Caco-2 (cell line): ENCODE measurements at regions not wholly inside any gene's neighbourhood (a gene's known extent, or its start where the extent isn't known, plus 50 kb on each side); places are given as distances from the start of the nearest gene placed in this dataset.

ENCODE experiments used
- BruUV-seq: library from RNA; stranded (reverse); fragments of 400-500 nt; replicated peaks from 2 replicates; lab custom pipeline; 2021; lab: Mats Ljungman, UMichigan
- CTCF ChIA-PET: fragments of 300-600 bp; sonication (Branson Sonifier 250); formaldehyde crosslinking; loops from one replicate; lab custom pipeline; 2022; ENCODE audit warnings: antibody characterized with exemption; lab: Charles Lee
- POLR2A ChIA-PET: fragments of 300-600 bp; sonication (Branson Sonifier 250); formaldehyde crosslinking; loops from one replicate; lab custom pipeline; 2022; ENCODE audit warnings: antibody characterized with exemption; lab: Charles Lee
- DNase-seq, 2 experiments: peaks; one replicate each; pipeline versions ENCODE4 v3.0.0 to v3.0.0-alpha.2; 2020 to 2022
- H3K27me3 ChIP-seq: replicated peaks from 2 replicates; pipeline ENCODE4 v1.6.0; 2011; ENCODE audit warnings: low read length; ENCODE audit not compliant: control insufficient read depth, insufficient read depth
- H3K36me3 ChIP-seq: 2 replicates; pipeline ENCODE4 v1.5.1; 2011; ENCODE audit warnings: low read length; ENCODE audit not compliant: control insufficient read depth, insufficient read depth
- H3K4me1 ChIP-seq: fragments of 250-450 bp; sonication (Bioruptor Pico); 2 replicates; pipeline ENCODE4 v1.5.1; 2020; ENCODE audit warnings: mild to moderate bottlenecking
- H3K4me3 ChIP-seq: 2 replicates; pipeline ENCODE4 v1.5.1; 2011; ENCODE audit warnings: low read depth, mild to moderate bottlenecking, control low read depth, low read length
- H3K9me3 ChIP-seq: fragments of 250-450 bp; sonication (Bioruptor Pico); 2 replicates; pipeline ENCODE4 v1.5.1; 2020; ENCODE audit warnings: mild to moderate bottlenecking, moderate library complexity
- H3K27ac Mint-ChIP-seq: one replicate; pipeline ENCODE4 v1.8.0; 2022; ENCODE audit warnings: mixed read lengths; ENCODE audit not compliant: unreplicated experiment
- H3K27me3 Mint-ChIP-seq: one replicate; pipeline ENCODE4 v1.8.0; 2022; ENCODE audit warnings: mixed read lengths; ENCODE audit not compliant: insufficient read depth, unreplicated experiment
- H3K36me3 Mint-ChIP-seq: one replicate; pipeline ENCODE4 v1.8.0; 2022; ENCODE audit warnings: mild to moderate bottlenecking, mixed read lengths; ENCODE audit not compliant: insufficient read depth, unreplicated experiment
- H3K4me1 Mint-ChIP-seq: one replicate; pipeline ENCODE4 v1.8.0; 2022; ENCODE audit warnings: low read depth, mixed read lengths; ENCODE audit not compliant: unreplicated experiment
- H3K4me3 Mint-ChIP-seq: one replicate; pipeline ENCODE4 v1.8.0; 2022; ENCODE audit warnings: mild to moderate bottlenecking, moderate library complexity, mixed read lengths; ENCODE audit not compliant: unreplicated experiment
- H3K9me3 Mint-ChIP-seq: one replicate; pipeline ENCODE4 v1.8.0; 2022; ENCODE audit warnings: mixed read lengths; ENCODE audit not compliant: unreplicated experiment
- intact Hi-C: fragments of 100-400 bp; cut with micrococcal nuclease; formaldehyde crosslinking; loops from one replicate; pipeline ENCODE4 v1.10.0; 2022; ENCODE audit not compliant: unreplicated experiment
- TF ChIP-seq, protein P1 (sequence below), 2 experiments: fragments of 200-600 bp in 1 of 2; IDR thresholded peaks; 1 replicate in 1 of 2; 2 replicates in 1 of 2; pipeline versions ENCODE4 v1.5.1 to v1.8.0; 2011 to 2022; ENCODE audit warnings: antibody characterized with exemption in 1 of 2, control low read depth in 1 of 2, inconsistent platforms in 1 of 2, low read depth in 1 of 2, low read length in 1 of 2, mild to moderate bottlenecking in 1 of 2, moderate library complexity in 1 of 2; ENCODE audit not compliant: insufficient read depth in 1 of 2, severe bottlenecking in 1 of 2, unreplicated experiment in 1 of 2

DNA sequence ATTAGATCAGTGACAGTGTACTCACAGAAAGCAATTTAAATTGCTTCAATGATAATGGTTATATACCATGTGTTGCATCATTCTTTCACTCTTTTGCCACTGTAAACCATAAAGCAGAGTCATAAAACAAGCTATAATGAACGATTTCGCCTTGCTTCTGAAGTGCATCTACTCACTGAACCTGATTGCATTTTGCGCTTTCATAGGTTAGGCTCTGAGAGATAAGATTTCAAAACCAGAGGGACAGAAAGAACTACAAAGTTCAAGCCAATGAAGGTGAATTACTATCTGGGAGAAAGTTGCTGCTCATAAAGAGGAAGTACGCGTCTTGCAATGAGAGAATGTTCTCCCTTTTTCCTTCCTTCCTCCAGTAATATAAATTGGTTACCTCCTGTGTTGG lies 412.7 kb downstream of the CETN3 start:
- POLR2A ChIA-PET = no interaction called here
- Mint-ChIP-seq H3K27ac (no peak overlapping the region), H3K4me1 (peaks cover 13% of the 10 kb centered on the region)

GRCh38 chr5:89996335-89996734 lies 413.2 kb downstream of the CETN3 start:
- CTCF ChIA-PET = no interaction called here

More for the DNA sequence above, 412.7 kb downstream of the CETN3 start:
- peaks cover 11% of the 10 kb centered on the region for H3K9me3 Mint-ChIP-seq
- peak in 1 of 2 experiments; percentile 5 for DNase-seq
- no peaks in the 10 kb centered on the region for H3K27me3 Mint-ChIP-seq
- intact Hi-C loops = no loop called here
- H3K36me3 Mint-ChIP-seq = no peaks in the 10 kb centered on the region
- BruUV-seq = no TSS peak
- CTCF ChIA-PET = no interaction called here
- no peak overlapping the region for H3K4me3 Mint-ChIP-seq
- Histone ChIP-seq H3K36me3 (no peaks in the 10 kb centered on the region), H3K4me3 (no peak overlapping the region), H3K4me1 (peaks cover 26% of the 10 kb centered on the region), H3K27me3 (no peaks in the 10 kb centered on the region), H3K9me3 (no peaks in the 10 kb centered on the region)
- TF ChIP-seq, protein P1, sequence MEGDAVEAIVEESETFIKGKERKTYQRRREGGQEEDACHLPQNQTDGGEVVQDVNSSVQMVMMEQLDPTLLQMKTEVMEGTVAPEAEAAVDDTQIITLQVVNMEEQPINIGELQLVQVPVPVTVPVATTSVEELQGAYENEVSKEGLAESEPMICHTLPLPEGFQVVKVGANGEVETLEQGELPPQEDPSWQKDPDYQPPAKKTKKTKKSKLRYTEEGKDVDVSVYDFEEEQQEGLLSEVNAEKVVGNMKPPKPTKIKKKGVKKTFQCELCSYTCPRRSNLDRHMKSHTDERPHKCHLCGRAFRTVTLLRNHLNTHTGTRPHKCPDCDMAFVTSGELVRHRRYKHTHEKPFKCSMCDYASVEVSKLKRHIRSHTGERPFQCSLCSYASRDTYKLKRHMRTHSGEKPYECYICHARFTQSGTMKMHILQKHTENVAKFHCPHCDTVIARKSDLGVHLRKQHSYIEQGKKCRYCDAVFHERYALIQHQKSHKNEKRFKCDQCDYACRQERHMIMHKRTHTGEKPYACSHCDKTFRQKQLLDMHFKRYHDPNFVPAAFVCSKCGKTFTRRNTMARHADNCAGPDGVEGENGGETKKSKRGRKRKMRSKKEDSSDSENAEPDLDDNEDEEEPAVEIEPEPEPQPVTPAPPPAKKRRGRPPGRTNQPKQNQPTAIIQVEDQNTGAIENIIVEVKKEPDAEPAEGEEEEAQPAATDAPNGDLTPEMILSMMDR (IDR thresholded peaks at IDR 0.05; ENCODE audit: insufficient read depth in 1 of 2, low read depth in 1 of 2, low read length in 1 of 2, severe bottlenecking in 1 of 2, unreplicated experiment in 1 of 2) = no peak

DNA sequence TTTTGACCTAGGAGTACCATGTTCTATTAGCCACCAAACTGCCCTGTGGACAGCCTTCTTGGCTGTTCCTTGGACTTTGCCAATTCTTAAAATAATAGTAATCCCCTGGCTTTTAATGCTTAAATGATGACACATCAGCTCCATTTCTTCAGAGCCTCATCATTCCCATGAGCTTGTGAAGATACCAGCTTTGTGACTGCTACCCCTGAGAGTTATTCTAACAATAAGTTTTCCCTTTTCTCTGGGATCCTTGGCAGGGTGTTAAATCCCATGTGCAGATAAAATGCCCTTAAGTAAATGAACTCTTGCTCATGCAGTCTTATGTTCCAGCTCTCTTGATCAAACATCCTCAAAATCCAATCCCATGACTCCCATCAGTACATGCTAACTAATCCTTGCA lies 415.3 kb downstream of the CETN3 start:
- H3K9me3 Mint-ChIP-seq = no peaks in the 10 kb centered on the region

More at GRCh38 chr5:89996335-89996734, 413.2 kb downstream of the CETN3 start:
- no peaks in the 10 kb centered on the region for H3K36me3 Mint-ChIP-seq
- Histone ChIP-seq H3K27me3 (no peaks in the 10 kb centered on the region), H3K4me1 (peaks cover 26% of the 10 kb centered on the region), H3K36me3 (no peaks in the 10 kb centered on the region), H3K9me3 (no peaks in the 10 kb centered on the region), H3K4me3 (no peak overlapping the region)
- peaks cover 7% of the 10 kb centered on the region for H3K9me3 Mint-ChIP-seq
- POLR2A ChIA-PET = no interaction called here
- TF ChIP-seq, protein P1 (IDR thresholded peaks at IDR 0.05; ENCODE audit: insufficient read depth in 1 of 2, low read depth in 1 of 2, low read length in 1 of 2, severe bottlenecking in 1 of 2, unreplicated experiment in 1 of 2) = no peak
- H3K27me3 Mint-ChIP-seq = no peaks in the 10 kb centered on the region
- H3K4me3 Mint-ChIP-seq = no peak overlapping the region
- peaks cover 8% of the 10 kb centered on the region for H3K4me1 Mint-ChIP-seq
- no peak for DNase-seq
- intact Hi-C loops = no loop called here
- no TSS peak for BruUV-seq
- no peak overlapping the region for H3K27ac Mint-ChIP-seq

More for the DNA sequence above, 415.3 kb downstream of the CETN3 start:
- intact Hi-C loops = no loop called here
- Mint-ChIP-seq H3K27ac (no peak overlapping the region), H3K27me3 (no peaks in the 10 kb centered on the region), H3K4me1 (peaks cover 8% of the 10 kb centered on the region), H3K36me3 (no peaks in the 10 kb centered on the region), H3K4me3 (no peak overlapping the region)
- no peak overlapping the region for H3K4me3 ChIP-seq
- ChIA-PET POLR2A (no interaction called here), CTCF (no interaction called here)
- H3K36me3 ChIP-seq = no peaks in the 10 kb centered on the region
- no peaks in the 10 kb centered on the region for H3K27me3 ChIP-seq
- no TSS peak for BruUV-seq
- peaks cover 26% of the 10 kb centered on the region for H3K4me1 ChIP-seq
- no peak for DNase-seq
- no peaks in the 10 kb centered on the region for H3K9me3 ChIP-seq
- TF ChIP-seq, protein P1 (IDR thresholded peaks at IDR 0.05; ENCODE audit: insufficient read depth in 1 of 2, low read depth in 1 of 2, low read length in 1 of 2, severe bottlenecking in 1 of 2, unreplicated experiment in 1 of 2) = no peak
